Hematopoietic multipotent progenitor cell (in vitro differentiated cells): ENCODE measurements at regions not wholly inside any gene's neighbourhood (a gene's known extent, or its start where the extent isn't known, plus 50 kb on each side); places are given as distances from the start of the nearest gene placed in this dataset.

ENCODE experiments used
- DNase-seq, 3 donors: peaks; one replicate each; pipeline ENCODE4 v3.0.0-alpha.2; 2011 to 2015; ENCODE audit warnings: low read depth in 2 of 3, low spot score in 2 of 3

GRCh38 chr16:64149756-64150155 is 972.1 kb downstream of the CDH11 start:
- peak in 1 of 3 donors; percentile 1 for DNase-seq

GRCh38 chr16:64148356-64148755 is 973.5 kb downstream of the CDH11 start:
- no peak for DNase-seq

GRCh38 chr16:64147941-64148340 is 973.9 kb downstream of the CDH11 start:
- no peak for DNase-seq

DNA sequence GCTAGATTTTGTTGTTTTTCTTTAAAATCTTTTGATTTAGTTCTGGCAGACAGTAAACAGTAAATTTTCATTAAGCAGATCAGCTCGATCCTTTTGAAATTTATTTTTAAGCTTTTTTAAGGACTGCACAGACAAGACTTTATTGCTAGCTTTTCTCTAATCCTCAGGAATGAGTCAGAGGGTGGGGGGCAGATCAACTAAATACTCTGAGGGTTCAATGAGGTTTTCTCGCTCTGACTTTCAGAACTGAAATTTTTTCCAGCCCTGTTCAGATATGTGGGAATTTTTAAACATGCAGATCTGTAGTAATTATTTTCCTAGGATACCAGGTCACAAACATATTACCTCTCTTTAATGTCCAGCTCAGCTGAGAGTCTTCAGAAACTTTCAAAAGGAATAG is 977.2 kb downstream of the CDH11 start:
- no peak for DNase-seq

- DNase-seq: no peak
Measured at GRCh38 chr16:64138621-64139020, 983.2 kb downstream of the CDH11 start.

DNA sequence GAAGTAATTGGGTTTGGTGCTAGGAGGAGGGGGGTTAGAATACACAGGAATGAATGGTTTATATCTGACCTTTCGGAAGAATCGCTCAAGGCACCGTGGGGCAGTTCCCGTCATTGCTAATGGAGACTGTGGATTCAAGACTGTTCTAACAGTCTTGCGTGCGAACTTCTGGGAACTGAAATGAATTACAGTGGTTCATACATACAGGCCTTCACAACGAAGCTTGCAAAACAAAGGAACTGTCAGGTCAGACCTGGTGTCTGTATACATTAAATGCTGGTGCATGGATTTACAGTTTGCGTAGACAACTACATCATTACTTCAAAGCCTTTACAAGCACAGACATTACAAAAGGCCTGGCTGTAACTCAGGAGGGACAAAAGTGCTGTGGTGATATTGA is 983.9 kb downstream of the CDH11 start:
- DNase-seq: no peak

- no peak for DNase-seq
Measured at GRCh38 chr16:64136743-64137142, 985.1 kb downstream of the CDH11 start.

- DNase-seq: no peak
Measured at GRCh38 chr16:64136314-64136713, 985.5 kb downstream of the CDH11 start.

GRCh38 chr16:64133366-64133765 is 988.5 kb downstream of the CDH11 start:
- DNase-seq: peak in 1 of 3 donors; percentile 4

DNA sequence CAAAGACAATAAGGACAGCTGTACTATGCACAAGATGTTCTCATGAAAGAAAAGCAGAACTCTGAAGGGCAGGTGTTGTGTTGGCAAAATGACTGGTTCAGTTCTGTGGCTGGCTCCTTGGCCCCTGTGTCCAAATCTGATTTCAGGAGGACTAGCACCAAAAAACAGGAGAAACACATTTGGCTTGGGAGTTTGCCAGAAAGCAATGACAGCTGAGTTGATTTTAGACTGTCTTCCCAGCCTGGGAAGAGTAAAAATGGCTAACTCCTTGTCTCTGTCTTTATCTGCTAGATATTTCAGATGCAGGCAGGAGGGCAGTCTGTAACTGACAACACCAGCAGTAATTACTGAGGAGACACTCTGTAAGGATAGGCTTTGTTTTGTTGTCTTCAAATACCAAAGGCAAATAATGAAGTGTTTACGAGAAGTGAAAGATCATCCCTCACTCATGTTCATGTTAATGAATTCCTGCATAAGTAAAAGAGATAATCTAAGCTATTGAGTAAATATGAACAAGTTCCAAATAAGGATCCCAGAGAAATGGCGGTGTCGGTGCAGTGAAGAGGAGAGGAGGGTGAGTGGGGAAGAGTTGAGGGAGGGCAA is 989.0 kb downstream of the CDH11 start:
- no peak for DNase-seq

GRCh38 chr16:64132190-64132589 is 989.7 kb downstream of the CDH11 start:
- DNase-seq: no peak

DNA sequence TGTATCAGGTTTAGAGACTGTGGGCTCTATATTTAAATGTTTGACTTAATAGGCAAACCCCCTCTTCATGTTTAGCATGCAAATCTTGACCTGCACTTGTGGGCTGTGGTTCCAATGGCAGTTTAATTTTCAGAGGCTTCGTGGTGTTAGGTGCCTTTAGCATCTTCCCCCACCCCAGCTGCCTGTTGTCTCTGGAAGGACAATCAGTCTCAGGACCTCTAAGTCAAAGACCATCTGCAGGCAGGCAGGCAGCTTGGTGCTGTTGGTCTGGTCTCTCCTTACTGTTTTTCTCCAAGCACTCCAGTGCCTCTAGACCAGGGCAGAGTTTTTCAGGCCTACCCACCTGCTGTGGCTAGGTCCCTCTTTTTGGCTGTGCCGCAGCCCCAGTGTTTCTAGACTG is 990.4 kb downstream of the CDH11 start:
- DNase-seq: no peak

- no peak for DNase-seq
Measured at GRCh38 chr16:64130140-64130539, 991.7 kb downstream of the CDH11 start.

- DNase-seq: no peak
Measured at GRCh38 chr16:64122177-64122576, 999.7 kb downstream of the CDH11 start.

- no peak for DNase-seq
Measured at GRCh38 chr16:64121473-64121872, 1000.4 kb downstream of the CDH11 start.

- no peak for DNase-seq
Measured at GRCh38 chr16:64116151-64116550, 1005.7 kb downstream of the CDH11 start.

DNA sequence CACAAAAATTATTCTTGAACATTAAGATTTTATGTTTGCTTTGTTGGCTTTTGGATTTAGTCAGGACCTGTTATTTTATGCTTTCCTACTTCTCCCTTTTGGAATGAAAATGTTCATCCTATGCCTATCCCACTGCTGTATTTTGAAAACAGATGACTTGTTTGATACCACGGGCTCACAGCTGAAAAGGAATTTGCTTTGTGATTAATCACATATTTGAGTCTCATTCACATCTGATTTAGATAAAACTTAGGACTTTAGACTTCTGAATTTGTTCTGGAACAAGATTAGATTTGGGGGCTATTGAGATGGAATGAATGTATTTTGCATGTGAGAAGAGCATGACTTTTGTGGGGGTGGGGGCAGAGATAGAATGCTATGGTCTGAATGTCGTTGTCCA is 1012.6 kb downstream of the CDH11 start:
- no peak for DNase-seq

DNA sequence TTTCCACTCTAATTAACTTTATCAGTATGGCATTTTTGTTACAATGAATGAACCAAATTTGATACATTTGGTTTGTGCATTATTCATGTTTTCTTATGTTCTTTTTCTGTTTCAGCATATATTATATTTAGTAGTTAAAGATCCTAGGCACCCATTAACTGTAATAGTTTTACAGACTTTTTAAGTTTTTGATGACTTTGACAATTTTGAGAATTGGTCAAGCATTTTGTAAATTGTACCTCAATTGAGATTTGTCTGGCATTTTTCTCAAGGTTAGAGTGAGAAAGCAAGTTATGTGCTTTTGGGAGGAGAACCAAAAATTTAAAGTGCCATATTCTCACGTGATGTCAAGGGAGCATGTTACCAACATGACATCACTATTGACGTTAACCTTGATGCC is 1019.2 kb downstream of the CDH11 start:
- no peak for DNase-seq

DNA sequence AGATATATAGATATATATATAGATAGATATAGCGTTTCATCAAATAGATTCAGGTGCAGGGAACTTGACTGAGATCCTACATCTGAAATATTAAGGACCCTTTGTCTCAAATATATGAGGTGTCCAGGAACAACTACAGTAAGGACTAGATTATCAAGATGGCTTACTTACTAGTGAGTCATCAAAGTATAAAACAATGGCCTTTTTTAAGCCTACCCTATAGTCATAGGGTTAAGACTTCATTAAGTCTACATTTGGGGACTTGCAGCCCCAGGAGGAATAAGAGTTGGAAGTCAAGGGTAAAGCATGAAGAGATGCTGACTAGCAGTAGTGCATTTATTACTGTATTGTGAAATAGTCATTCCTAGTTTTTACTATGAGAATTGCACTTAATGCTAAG is 1023.4 kb downstream of the CDH11 start:
- no peak for DNase-seq

GRCh38 chr16:64096689-64097088 is 1025.2 kb downstream of the CDH11 start:
- DNase-seq: no peak

DNA sequence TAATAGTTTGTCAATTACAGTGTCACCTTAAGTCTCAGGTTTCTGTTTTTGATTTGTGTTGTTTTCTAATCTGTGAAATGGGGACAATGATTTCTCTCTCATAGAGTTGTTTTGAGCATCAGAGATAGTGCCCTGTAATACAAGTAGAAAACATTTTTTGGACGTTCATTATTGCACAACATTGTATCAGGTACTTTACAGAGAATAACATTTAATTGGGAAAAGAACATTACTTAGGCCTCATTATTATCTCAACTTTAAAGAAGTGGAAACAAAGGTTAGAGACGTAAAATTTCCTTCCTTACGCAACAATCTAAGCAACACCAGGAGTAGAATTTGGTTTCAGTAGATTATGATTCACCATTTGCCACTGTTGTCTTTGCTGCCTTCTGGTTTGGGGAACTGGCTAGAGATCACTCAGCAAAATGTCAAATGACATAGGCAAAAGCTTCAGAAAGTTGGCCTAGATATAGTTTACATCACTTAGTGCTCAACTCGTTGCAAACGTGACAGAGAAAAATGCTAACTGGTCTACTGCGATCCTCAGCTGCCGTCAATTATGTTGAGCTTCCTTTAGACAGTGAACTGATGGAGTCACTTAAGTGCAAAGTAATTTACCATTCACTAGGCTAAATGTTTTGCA is 1026.8 kb downstream of the CDH11 start:
- no peak for DNase-seq

- no peak for DNase-seq
Measured at GRCh38 chr16:64094181-64094965, 1027.5 kb downstream of the CDH11 start.
